BLaER1 (cell line): ENCODE measurements at regions not wholly inside any gene's neighbourhood (a gene's known extent, or its start where the extent isn't known, plus 50 kb on each side); places are given as distances from the start of the nearest gene placed in this dataset.
A peak's percentile ranks its signal among the peaks of the same experiment; 100 is the strongest.
"Not testable (repeated sequence)": the region's sequence is repeated elsewhere in the genome, so short reads cannot be mapped to it uniquely, and the experiment has no call there.

Source experiments
- H3K27ac ChIP-seq: shearing (Covaris generic); formaldehyde crosslinking; 2 replicates; pipeline ENCODE4 v1.8.1; 2022
- H3K27me3 ChIP-seq: shearing (Covaris generic); formaldehyde crosslinking; 2 replicates; pipeline ENCODE4 v1.8.1; 2022
- H3K36me3 ChIP-seq: shearing (Covaris generic); formaldehyde crosslinking; 2 replicates; pipeline ENCODE4 v1.8.1; 2022
- H3K4me1 ChIP-seq: shearing (Covaris generic); formaldehyde crosslinking; 2 replicates; pipeline ENCODE4 v1.8.1; 2022
- H3K4me2 ChIP-seq: shearing (Covaris generic); formaldehyde crosslinking; 2 replicates; pipeline ENCODE4 v1.8.1; 2022
- H3K4me3 ChIP-seq: shearing (Covaris generic); formaldehyde crosslinking; 2 replicates; pipeline ENCODE4 v1.8.1; 2022
- H3K9ac ChIP-seq: shearing (Covaris generic); formaldehyde crosslinking; 2 replicates; pipeline ENCODE4 v1.8.1; 2022
- H3K9me3 ChIP-seq: shearing (Covaris generic); formaldehyde crosslinking; 2 replicates; pipeline ENCODE4 v1.8.1; 2022
- H4K20me1 ChIP-seq: shearing (Covaris generic); formaldehyde crosslinking; 2 replicates; pipeline ENCODE4 v1.8.1; 2022
- Cebpa-rat ChIP-seq: shearing (Covaris generic); IDR thresholded peaks from 2 replicates; pipeline ENCODE4 v1.8.1; 2022

DNA sequence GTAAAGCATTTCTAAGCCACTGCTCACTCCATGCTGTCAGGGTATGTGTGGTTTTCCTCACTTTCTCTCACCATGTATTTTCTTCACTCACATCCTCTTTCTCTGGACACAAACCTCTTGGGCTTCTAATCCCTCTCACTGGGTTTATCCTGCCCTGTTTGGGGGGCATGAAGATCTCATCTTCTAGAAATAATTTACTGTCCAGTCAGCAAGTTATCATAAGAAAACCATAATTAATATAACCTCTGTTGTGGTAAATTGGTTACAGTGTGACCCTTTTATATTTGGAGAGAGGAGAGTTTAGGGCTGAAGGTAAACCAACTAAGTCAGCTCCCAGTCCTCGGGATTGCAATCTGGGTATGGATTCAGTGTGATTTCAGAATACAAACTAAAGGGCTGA is 213.8 kb upstream of the PROX1 start:
- no peak overlapping the region for H3K4me2 ChIP-seq
- H3K27ac ChIP-seq = no peak overlapping the region
- no peaks in the 10 kb centered on the region for H3K9me3 ChIP-seq
- H3K9ac ChIP-seq = no peak overlapping the region
- no peak for TF ChIP-seq Cebpa-rat
- H3K4me1 ChIP-seq = no peaks in the 10 kb centered on the region
- H3K27me3 ChIP-seq = no peaks in the 10 kb centered on the region
- H3K36me3 ChIP-seq = no peaks in the 10 kb centered on the region
- no peak overlapping the region for H3K4me3 ChIP-seq
- no peaks in the 10 kb centered on the region for H4K20me1 ChIP-seq

DNA sequence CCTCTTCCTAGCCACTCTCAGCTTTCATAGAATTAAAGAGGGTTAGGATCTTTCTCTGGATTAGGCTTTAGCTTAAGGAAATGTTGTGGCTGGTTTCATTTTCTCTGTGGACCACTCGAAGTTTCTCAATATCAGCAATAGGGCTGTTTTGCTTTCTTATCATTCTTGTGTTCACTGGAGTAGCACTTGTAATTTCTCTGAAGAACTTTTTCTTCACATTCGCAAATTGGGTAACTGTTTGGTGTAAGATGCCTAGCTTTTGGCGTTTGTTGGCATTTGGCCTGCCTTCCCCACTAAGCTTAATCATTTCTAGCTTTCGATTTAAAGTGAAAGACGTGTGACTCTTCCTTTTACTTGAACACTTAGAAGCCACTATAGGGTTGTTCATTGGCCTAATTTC is 210.8 kb upstream of the PROX1 start:
- Histone ChIP-seq H3K4me2 (no peak overlapping the region), H4K20me1 (no peaks in the 10 kb centered on the region), H3K36me3 (no peaks in the 10 kb centered on the region), H3K4me3 (no peak overlapping the region), H3K27ac (no peak overlapping the region), H3K27me3 (no peaks in the 10 kb centered on the region), H3K4me1 (no peaks in the 10 kb centered on the region), H3K9me3 (no peaks in the 10 kb centered on the region), H3K9ac (no peak overlapping the region)
- TF ChIP-seq Cebpa-rat = no peak

DNA sequence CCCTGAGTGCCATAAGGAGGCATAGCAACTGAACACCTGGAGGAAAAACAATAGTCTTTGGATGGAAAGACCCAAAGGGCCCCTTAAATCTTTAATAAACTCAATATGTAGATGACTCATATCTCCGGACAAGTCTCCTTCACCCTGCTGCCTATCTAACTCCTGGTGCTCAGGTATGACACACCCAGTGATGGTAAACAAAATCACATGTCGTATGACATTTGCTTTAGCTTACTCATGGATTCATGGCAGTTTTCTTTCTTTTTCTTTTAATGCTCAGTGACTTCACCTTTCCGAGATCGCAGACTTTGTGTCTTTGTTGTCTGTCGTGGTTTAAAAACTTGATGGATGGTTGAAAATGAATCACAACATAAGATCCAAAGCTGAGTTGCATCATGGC is 208.5 kb upstream of the PROX1 start:
- peaks cover 10% of the 10 kb centered on the region for H3K4me1 ChIP-seq
- no peaks in the 10 kb centered on the region for H3K36me3 ChIP-seq
- no peak for TF ChIP-seq Cebpa-rat
- H3K27ac ChIP-seq = no peak overlapping the region
- no peak overlapping the region for H3K4me2 ChIP-seq
- H3K4me3 ChIP-seq = no peak overlapping the region
- H4K20me1 ChIP-seq = no peaks in the 10 kb centered on the region
- H3K27me3 ChIP-seq = no peaks in the 10 kb centered on the region
- no peaks in the 10 kb centered on the region for H3K9me3 ChIP-seq
- no peak overlapping the region for H3K9ac ChIP-seq

GRCh38 chr1:213782941-213783672 is 204.7 kb upstream of the PROX1 start:
- TF ChIP-seq Cebpa-rat = no peak
- H3K9ac ChIP-seq = no peak overlapping the region
- no peak overlapping the region for H3K4me2 ChIP-seq
- no peaks in the 10 kb centered on the region for H3K9me3 ChIP-seq
- H3K27me3 ChIP-seq = no peaks in the 10 kb centered on the region
- H3K4me1 ChIP-seq = peaks cover 12% of the 10 kb centered on the region
- H3K27ac ChIP-seq = no peak overlapping the region
- H3K4me3 ChIP-seq = no peak overlapping the region
- H3K36me3 ChIP-seq = no peaks in the 10 kb centered on the region
- no peaks in the 10 kb centered on the region for H4K20me1 ChIP-seq

DNA sequence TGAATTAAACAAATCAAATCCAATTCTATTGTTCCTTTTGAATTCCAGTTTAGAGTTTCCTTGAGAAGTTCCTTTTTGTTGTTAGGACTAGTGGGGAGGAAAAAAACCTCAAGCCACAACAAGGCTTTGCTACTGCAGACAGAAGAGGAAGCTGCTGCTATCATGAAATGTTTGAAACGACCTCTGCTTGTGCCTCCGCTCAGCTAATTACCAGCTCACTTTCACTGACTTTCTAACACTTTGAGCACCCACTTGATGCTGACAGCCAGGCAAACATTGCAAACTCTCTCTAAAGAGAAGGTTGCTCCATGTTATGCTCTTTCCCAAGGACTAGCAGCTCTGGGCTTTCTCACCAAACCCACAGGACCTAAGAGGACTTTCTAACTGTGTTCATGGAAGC is 203.9 kb upstream of the PROX1 start:
- Histone ChIP-seq H3K4me3 (no peak overlapping the region), H4K20me1 (no peaks in the 10 kb centered on the region), H3K27ac (no peak overlapping the region)

DNA sequence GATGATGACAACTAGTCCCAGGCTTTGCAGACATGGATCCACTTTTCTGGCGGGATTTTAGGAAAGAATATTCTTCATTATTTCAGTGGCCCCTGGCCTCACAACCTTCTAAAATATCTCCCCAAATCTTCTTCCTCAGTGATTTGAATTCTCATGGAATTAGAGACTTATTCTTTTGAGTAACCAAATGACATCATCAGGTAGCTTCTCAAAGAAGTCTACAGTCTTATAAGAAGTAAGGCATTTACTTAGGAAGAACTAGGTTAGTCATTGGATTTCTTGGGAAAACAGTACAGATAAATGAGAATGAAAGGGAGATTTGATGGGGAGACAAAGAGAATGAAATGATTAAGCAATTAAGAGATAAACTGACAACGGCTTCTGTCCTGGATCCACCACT is 201.1 kb upstream of the PROX1 start:
- Histone ChIP-seq H3K9me3 (no peaks in the 10 kb centered on the region), H3K9ac (no peak overlapping the region), H4K20me1 (no peaks in the 10 kb centered on the region), H3K4me3 (no peak overlapping the region), H3K4me1 (peaks cover 12% of the 10 kb centered on the region), H3K36me3 (no peaks in the 10 kb centered on the region), H3K4me2 (no peak overlapping the region), H3K27me3 (no peaks in the 10 kb centered on the region), H3K27ac (no peak overlapping the region)
- TF ChIP-seq Cebpa-rat = no peak

More for the DNA sequence above, 203.9 kb upstream of the PROX1 start:
- Histone ChIP-seq H3K27me3 (no peaks in the 10 kb centered on the region), H3K36me3 (no peaks in the 10 kb centered on the region), H3K9me3 (no peaks in the 10 kb centered on the region), H3K4me2 (peak overlapping the region; percentile 46), H3K4me1 (peaks cover 12% of the 10 kb centered on the region), H3K9ac (no peak overlapping the region)
- TF ChIP-seq Cebpa-rat = no peak

DNA sequence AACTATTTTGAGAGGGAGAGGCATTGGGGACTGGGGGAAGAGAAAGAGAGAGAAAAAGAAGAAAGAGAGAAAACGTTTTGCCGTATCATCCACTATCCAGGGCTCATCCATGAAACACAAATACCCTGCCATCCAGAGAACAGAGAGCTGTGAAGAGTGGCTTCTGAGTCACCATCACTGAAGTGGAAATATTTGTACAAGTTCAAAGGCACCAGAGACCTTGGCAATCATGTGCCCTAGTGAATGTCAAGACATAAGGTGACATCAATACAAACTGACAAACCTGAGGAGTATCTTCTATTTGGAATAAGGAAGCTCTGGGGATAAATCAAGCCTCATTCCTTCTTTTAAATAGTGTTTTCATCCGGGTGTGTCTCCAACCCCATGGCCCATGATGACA is 197.2 kb upstream of the PROX1 start:
- Histone ChIP-seq H3K9me3 (no peaks in the 10 kb centered on the region), H3K9ac (no peak overlapping the region), H4K20me1 (no peaks in the 10 kb centered on the region), H3K4me1 (no peaks in the 10 kb centered on the region), H3K4me2 (no peak overlapping the region), H3K27me3 (no peaks in the 10 kb centered on the region), H3K4me3 (no peak overlapping the region), H3K36me3 (no peaks in the 10 kb centered on the region), H3K27ac (no peak overlapping the region)
- TF ChIP-seq Cebpa-rat = no peak

- Histone ChIP-seq H3K4me1 (no peaks in the 10 kb centered on the region), H3K27me3 (no peaks in the 10 kb centered on the region), H3K9me3 (no peaks in the 10 kb centered on the region), H3K4me3 (no peak overlapping the region), H4K20me1 (no peaks in the 10 kb centered on the region), H3K36me3 (no peaks in the 10 kb centered on the region), H3K4me2 (no peak overlapping the region), H3K9ac (no peak overlapping the region), H3K27ac (no peak overlapping the region)
- TF ChIP-seq Cebpa-rat = no peak
These were observed 194.2 kb upstream of the PROX1 start for GRCh38 chr1:213793482-213794067.

DNA sequence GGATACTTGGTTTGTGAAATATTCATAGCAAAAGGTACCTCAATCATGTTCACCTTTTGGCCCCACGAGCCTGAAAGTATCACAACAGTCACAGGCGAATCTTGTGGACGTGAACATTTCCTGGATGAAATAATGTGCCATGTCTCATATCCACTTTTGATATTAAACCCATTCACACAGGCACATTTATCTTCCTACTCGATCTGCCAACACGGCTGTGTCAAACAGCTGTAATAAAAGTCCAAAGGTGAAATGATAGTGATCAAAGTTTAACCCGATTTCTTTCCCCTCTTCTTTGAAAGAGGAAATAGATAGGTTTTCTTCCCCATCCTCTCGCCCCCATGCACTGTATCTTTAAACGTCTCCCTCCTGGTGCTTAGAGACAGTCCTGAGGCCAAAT is 191.2 kb upstream of the PROX1 start:
- Histone ChIP-seq H3K36me3 (no peaks in the 10 kb centered on the region), H3K27me3 (no peaks in the 10 kb centered on the region), H3K4me3 (no peak overlapping the region), H3K9ac (no peak overlapping the region), H3K4me1 (no peaks in the 10 kb centered on the region), H3K9me3 (no peaks in the 10 kb centered on the region), H3K27ac (no peak overlapping the region), H3K4me2 (no peak overlapping the region), H4K20me1 (no peaks in the 10 kb centered on the region)
- no peak for TF ChIP-seq Cebpa-rat

- H3K9ac ChIP-seq, H4K20me1 ChIP-seq, H3K27me3 ChIP-seq, H3K9me3 ChIP-seq, H3K4me2 ChIP-seq, H3K27ac ChIP-seq, H3K36me3 ChIP-seq, H3K4me1 ChIP-seq, H3K4me3 ChIP-seq: not testable (repeated sequence)
These were observed 179.5 kb upstream of the PROX1 start for GRCh38 chr1:213808288-213808687.

DNA sequence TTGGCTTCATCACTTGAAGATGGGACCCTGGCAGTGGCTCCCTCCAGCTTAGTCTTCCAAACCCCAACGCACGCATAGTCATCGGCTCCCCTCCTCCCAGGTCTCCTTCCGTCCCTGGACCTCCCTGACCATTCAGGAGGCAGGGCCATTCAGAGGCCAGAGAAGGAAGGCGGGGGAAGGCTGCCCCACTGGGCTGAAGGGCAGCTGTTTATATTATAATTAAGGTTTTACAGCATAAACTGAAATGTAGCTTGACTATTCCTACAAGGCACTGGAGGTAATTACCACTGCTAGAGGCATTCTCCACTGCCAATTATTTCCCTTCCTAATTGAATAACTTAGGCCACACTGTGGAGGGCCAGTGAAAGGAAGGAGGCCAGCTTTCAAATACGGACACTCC is 170.6 kb upstream of the PROX1 start:
- Histone ChIP-seq H3K9ac (no peak overlapping the region), H3K27me3 (no peaks in the 10 kb centered on the region), H3K27ac (no peak overlapping the region), H3K36me3 (no peaks in the 10 kb centered on the region), H3K4me2 (no peak overlapping the region), H3K4me3 (no peak overlapping the region), H3K4me1 (no peaks in the 10 kb centered on the region), H4K20me1 (no peaks in the 10 kb centered on the region), H3K9me3 (no peaks in the 10 kb centered on the region)
- TF ChIP-seq Cebpa-rat = no peak
